Peyer's patch (tissue), 4 donors: ENCODE measurements at regions not wholly inside any gene's neighbourhood (a gene's known extent, or its start where the extent isn't known, plus 50 kb on each side); places are given as distances from the start of the nearest gene placed in this dataset.

ENCODE experiments used
- DNase-seq, 3 donors: peaks; one replicate each; pipeline ENCODE4 v3.0.0-alpha.2; 2017 to 2019
- H3K27ac ChIP-seq, 4 donors: fragments of 200-600 bp; sonication (generic); one replicate each; pipeline ENCODE4 v1.5.1; 2016 to 2019
- H3K27me3 ChIP-seq, 2 donors: fragments of 200-600 bp; sonication (generic); one replicate each; pipeline ENCODE4 v1.5.1; 2019
- H3K36me3 ChIP-seq, 3 donors: fragments of 200-600 bp; sonication (generic); one replicate each; pipeline ENCODE4 v1.5.1; 2016 to 2019
- H3K4me1 ChIP-seq, 4 donors: fragments of 200-600 bp; sonication (generic); one replicate each; pipeline ENCODE4 v1.5.1; 2016 to 2019
- H3K4me3 ChIP-seq, 4 donors: fragments of 200-600 bp; sonication (generic); 1 replicate in 3 of 4; 2 replicates in 1 of 4; pipeline ENCODE4 v1.5.1; 2016 to 2019; ENCODE audit warnings: mild to moderate bottlenecking in 1 of 4
- H3K9me3 ChIP-seq, 4 donors: fragments of 200-600 bp; sonication (generic); one replicate each; pipeline ENCODE4 v1.5.1; 2016 to 2019; ENCODE audit warnings: mild to moderate bottlenecking in 1 of 4
- POLR2A ChIP-seq, 2 donors: fragments of 450-650 bp; IDR thresholded peaks; one replicate each; pipeline ENCODE4 v1.5.1; 2017; ENCODE audit warnings: antibody characterized with exemption in 2 of 2, mild to moderate bottlenecking in 2 of 2, moderate library complexity in 2 of 2
- TF ChIP-seq, protein P1 (sequence below), 6 experiments: fragments of 450-650 bp in 4 of 6; fragments of 200-600 bp in 2 of 6; sonication (generic) in 1 of 6; IDR thresholded peaks; one replicate each; pipeline ENCODE4 v1.5.1; 2017 to 2019; ENCODE audit warnings: antibody characterized with exemption in 6 of 6, mild to moderate bottlenecking in 3 of 6, moderate library complexity in 1 of 6

DNA sequence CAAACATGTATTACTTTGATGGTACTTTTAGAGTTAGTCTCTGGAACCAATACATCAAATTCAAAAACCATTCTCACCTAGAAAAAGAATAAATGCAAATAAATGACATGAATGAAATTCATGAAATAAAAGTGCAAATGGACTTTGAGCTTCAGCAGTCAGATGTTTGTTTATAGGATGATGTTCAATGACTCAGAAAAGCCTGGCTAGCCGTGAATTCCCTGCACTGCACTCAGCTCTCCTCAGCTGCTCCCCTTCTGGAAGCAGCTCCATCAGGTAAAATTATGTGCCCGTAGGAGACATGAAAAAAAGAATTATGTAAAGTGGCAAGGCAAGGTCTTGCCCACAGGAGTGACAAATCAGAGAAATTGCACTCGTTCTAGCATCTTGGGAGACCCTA lies 390.6 kb downstream of the GPM6A start:
- Histone ChIP-seq H3K27ac (no peak overlapping the region), H3K9me3 (no peaks in the 10 kb centered on the region), H3K36me3 (no peaks in the 10 kb centered on the region), H3K4me3 (no peak overlapping the region), H3K4me1 (no peaks in the 10 kb centered on the region), H3K27me3 (no peaks in the 10 kb centered on the region)
- TF ChIP-seq, protein P1, sequence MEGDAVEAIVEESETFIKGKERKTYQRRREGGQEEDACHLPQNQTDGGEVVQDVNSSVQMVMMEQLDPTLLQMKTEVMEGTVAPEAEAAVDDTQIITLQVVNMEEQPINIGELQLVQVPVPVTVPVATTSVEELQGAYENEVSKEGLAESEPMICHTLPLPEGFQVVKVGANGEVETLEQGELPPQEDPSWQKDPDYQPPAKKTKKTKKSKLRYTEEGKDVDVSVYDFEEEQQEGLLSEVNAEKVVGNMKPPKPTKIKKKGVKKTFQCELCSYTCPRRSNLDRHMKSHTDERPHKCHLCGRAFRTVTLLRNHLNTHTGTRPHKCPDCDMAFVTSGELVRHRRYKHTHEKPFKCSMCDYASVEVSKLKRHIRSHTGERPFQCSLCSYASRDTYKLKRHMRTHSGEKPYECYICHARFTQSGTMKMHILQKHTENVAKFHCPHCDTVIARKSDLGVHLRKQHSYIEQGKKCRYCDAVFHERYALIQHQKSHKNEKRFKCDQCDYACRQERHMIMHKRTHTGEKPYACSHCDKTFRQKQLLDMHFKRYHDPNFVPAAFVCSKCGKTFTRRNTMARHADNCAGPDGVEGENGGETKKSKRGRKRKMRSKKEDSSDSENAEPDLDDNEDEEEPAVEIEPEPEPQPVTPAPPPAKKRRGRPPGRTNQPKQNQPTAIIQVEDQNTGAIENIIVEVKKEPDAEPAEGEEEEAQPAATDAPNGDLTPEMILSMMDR (IDR thresholded peaks at IDR 0.05), result no peak
- no peak for TF ChIP-seq POLR2A (IDR thresholded peaks at IDR 0.05)
- no peak for DNase-seq

DNA sequence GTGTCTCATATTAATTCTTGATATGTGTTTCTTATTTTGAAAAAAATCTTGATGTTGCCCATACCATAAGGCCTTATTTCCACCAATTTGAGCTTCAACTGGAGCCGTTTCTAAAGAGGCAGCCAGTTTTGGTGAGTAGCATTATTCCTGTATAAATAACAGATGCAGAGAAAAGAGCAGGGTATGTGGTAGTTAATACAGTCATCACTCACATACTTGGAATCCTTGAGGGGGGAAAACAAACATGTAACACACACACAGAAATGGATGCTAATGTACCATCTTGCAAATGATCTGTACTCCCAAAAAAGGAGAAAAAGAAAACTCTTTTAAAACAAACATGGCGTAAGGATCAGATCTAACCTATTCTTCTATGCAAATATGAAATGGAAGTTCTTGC lies 389.7 kb downstream of the GPM6A start:
- H3K4me1 ChIP-seq, result no peaks in the 10 kb centered on the region
- no peak overlapping the region for H3K4me3 ChIP-seq
- no peak for DNase-seq
- no peak overlapping the region for H3K27ac ChIP-seq
- no peak for TF ChIP-seq POLR2A (IDR thresholded peaks at IDR 0.05)
- TF ChIP-seq, protein P1 (IDR thresholded peaks at IDR 0.05), result no peak
- no peaks in the 10 kb centered on the region for H3K9me3 ChIP-seq
- H3K27me3 ChIP-seq, result no peaks in the 10 kb centered on the region
- no peaks in the 10 kb centered on the region for H3K36me3 ChIP-seq

DNA sequence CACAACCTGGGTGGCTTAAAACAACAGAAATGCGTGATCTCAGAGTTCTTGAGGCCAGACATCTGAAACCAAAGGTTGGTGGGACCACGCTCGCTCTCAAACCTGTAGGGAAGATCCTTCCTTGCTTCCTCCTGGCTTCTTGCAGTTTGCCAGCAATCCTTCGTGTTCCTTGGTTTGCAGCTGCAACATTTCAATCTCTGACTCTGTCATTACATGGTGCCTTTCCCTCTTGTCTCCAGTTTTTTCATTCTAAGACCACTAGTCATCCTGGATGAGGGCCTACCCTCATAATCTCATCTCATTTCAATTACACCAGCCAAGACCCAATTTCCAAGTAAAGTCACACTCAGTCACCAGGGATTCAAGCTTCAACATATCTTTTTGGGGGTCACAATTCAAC lies 388.0 kb downstream of the GPM6A start:
- Histone ChIP-seq H3K4me1 (no peaks in the 10 kb centered on the region), H3K4me3 (no peak overlapping the region), H3K27me3 (no peaks in the 10 kb centered on the region), H3K36me3 (no peaks in the 10 kb centered on the region), H3K27ac (no peak overlapping the region), H3K9me3 (no peaks in the 10 kb centered on the region)
- no peak for DNase-seq
- TF ChIP-seq, protein P1 (IDR thresholded peaks at IDR 0.05), result no peak
- TF ChIP-seq POLR2A (IDR thresholded peaks at IDR 0.05), result no peak

DNA sequence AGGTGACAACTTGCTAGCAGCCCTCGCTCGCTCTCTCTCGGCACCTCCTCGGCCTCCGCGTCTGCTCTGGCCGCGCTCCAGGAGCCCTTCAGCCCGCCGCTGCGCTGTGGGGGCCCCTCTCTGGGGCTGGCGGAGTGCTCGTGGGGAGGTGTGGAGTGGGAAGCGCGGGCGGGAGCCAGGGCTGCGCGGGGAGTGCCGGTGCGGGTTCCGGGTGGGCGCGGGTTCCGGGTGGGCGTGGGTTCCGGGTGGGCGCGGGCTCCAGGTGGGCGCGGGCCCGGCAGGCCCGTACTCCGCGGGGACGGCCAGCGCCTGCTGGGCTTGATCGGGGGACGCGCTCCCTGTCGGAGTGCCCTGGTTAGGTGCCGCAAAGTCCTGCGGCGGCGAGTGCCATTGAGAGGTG lies 384.3 kb downstream of the GPM6A start:
- no peak overlapping the region for H3K4me3 ChIP-seq
- TF ChIP-seq, protein P1 (IDR thresholded peaks at IDR 0.05), result no peak
- TF ChIP-seq POLR2A (IDR thresholded peaks at IDR 0.05), result no peak

DNA sequence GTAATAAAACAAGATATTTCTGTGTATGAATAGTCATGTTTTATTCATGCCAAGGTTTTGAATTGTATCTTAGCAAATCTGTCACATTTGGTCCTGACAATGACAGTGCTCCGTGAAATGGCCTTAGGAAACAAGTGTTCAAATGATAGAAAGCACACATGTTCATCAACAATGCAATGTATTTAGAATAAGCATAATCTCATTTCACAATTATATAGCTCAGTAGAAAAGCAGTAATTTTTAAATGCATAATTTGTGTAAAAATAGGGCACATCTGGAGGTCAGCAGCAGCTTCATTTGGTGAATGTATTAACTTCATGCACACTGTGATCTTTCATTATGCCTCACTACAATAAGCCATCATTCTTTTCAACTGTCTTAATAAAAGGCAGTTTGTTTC lies 380.4 kb downstream of the GPM6A start:
- H3K36me3 ChIP-seq, result no peaks in the 10 kb centered on the region
- no peak overlapping the region for H3K27ac ChIP-seq
- no peaks in the 10 kb centered on the region for H3K4me1 ChIP-seq
- no peak overlapping the region for H3K4me3 ChIP-seq
- no peaks in the 10 kb centered on the region for H3K9me3 ChIP-seq
- no peaks in the 10 kb centered on the region for H3K27me3 ChIP-seq
- no peak for TF ChIP-seq POLR2A (IDR thresholded peaks at IDR 0.05)
- TF ChIP-seq, protein P1 (IDR thresholded peaks at IDR 0.05), result no peak
- DNase-seq, result no peak

More for the DNA sequence above, 384.3 kb downstream of the GPM6A start:
- Histone ChIP-seq H3K27me3 (no peaks in the 10 kb centered on the region), H3K4me1 (no peaks in the 10 kb centered on the region), H3K27ac (no peak overlapping the region), H3K9me3 (no peaks in the 10 kb centered on the region), H3K36me3 (no peaks in the 10 kb centered on the region)
- DNase-seq, result no peak

DNA sequence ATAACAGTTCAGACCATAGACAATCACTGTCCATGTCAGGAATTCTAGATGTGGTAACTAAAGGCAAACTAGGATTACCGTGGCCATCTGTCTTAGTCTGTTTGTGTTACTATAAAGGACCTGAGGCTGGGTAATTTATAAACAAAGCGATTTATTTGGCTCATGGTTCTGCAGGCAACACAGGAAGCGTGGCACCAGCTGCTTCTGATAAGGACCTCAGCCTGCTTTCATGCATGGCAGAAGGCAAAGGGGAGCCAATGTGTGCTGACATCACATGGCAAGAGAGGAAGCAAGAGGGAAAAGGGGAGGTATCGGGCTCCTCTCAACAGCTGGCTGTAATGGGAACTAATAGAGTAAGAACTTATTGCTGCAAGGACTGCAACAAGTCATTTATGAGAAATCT lies 376.7 kb downstream of the GPM6A start:
- TF ChIP-seq POLR2A (IDR thresholded peaks at IDR 0.05), result no peak
- TF ChIP-seq, protein P1 (IDR thresholded peaks at IDR 0.05), result no peak
- no peak overlapping the region for H3K4me3 ChIP-seq
- no peak for DNase-seq
- no peaks in the 10 kb centered on the region for H3K36me3 ChIP-seq
- no peak overlapping the region for H3K27ac ChIP-seq
- H3K4me1 ChIP-seq, result no peaks in the 10 kb centered on the region
- H3K9me3 ChIP-seq, result no peaks in the 10 kb centered on the region
- H3K27me3 ChIP-seq, result no peaks in the 10 kb centered on the region
